Choroid plexus epithelial cell (primary cell): ENCODE measurements at regions not wholly inside any gene's neighbourhood (a gene's known extent, or its start where the extent isn't known, plus 50 kb on each side); places are given as distances from the start of the nearest gene placed in this dataset.

ENCODE experiments used
- DNase-seq: peaks from one replicate; pipeline ENCODE4 v3.0.0-alpha.2; 2010; ENCODE audit warnings: low read depth
- H3K4me3 ChIP-seq: 2 replicates; pipeline ENCODE4 v1.5.1; 2011; ENCODE audit warnings: low read depth, mild to moderate bottlenecking, control low read depth, low read length, moderate library complexity
- CTCF ChIP-seq: conservative IDR thresholded peaks from 2 replicates; pipeline ENCODE4 v1.5.1; 2011; ENCODE audit warnings: low read depth, mild to moderate bottlenecking, control low read depth, inconsistent platforms, low read length, moderate library complexity

GRCh38 chr2:103288696-103289095, 526.9 kb downstream of the TMEM182 start:
- no peak for DNase-seq
- H3K4me3 ChIP-seq, result no peak overlapping the region
- no peak for TF ChIP-seq CTCF

GRCh38 chr2:103289105-103289725, 527.4 kb downstream of the TMEM182 start:
- no peak for TF ChIP-seq CTCF
- DNase-seq, result peak; percentile 1
- H3K4me3 ChIP-seq, result no peak overlapping the region

GRCh38 chr2:103292573-103292972, 530.7 kb downstream of the TMEM182 start:
- DNase-seq, result no peak
- no peak overlapping the region for H3K4me3 ChIP-seq
- no peak for TF ChIP-seq CTCF

GRCh38 chr2:103293067-103293741, 531.4 kb downstream of the TMEM182 start:
- no peak overlapping the region for H3K4me3 ChIP-seq
- DNase-seq, result no peak
- TF ChIP-seq CTCF, result no peak

GRCh38 chr2:103293742-103294077, 531.9 kb downstream of the TMEM182 start:
- DNase-seq, result no peak
- TF ChIP-seq CTCF, result no peak
- H3K4me3 ChIP-seq, result no peak overlapping the region

DNA sequence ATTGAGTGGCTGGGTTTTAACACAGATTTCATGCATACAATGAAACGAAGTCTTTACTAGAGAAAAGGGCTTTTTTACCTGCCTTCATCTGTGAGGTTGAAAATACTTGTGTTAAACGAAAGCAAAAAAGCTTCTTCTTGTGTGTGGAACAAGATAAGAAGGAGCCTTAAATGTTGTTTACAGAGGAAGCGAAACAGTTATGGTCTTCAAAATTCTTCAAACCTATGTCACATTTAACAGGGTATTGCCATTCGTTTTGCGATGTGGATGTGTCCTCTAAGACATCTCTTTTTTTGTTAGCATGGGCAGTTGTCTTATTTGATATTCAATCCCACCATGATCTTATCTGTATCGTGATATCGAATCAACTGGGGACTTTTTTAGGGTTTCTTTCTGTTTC, 532.6 kb downstream of the TMEM182 start:
- no peak overlapping the region for H3K4me3 ChIP-seq
- DNase-seq, result no peak
- no peak for TF ChIP-seq CTCF

DNA sequence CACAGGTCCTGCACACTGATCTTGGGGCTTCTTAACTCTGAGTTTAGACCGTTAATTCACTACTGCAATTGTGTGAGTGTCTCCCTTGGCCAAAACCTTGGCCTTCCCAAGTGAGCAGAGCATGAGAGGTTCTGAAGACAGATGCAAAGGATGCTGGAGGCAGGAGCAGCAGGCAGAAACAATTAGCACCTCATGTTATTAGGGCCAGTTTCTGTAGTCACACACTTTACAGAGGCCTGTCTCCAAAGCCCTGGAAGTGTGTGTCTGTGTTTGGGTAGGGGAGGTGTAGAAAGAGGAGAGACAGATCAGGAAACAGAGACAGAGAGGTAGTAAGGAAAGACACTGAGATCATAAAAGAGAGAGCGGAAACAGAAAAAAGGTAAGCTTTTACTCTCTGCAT, 533.8 kb downstream of the TMEM182 start:
- no peak for DNase-seq
- H3K4me3 ChIP-seq, result no peak overlapping the region
- no peak for TF ChIP-seq CTCF
